Stimulated activated naive CD8-positive, alpha-beta T cell treated with anti-CD3 and anti-CD28 coated beads, Interleukin-15, amount 100 ng/mL, for 72 hours (primary cell): ENCODE measurements at regions not wholly inside any gene's neighbourhood (a gene's known extent, or its start where the extent isn't known, plus 50 kb on each side); places are given as distances from the start of the nearest gene placed in this dataset.

Source experiments
- ATAC-seq: fragments of 150-1000 bp; cut with Tn5 transposase; 2 replicates; pipeline ENCODE4 v1.10.0; 2021; ENCODE audit warnings: mild to moderate bottlenecking, moderate library complexity
- DNase-seq, 2 donors: peaks; one replicate each; pipeline ENCODE4 v3.0.0; 2021 to 2022
- H3K27ac Mint-ChIP-seq, 2 donors: one replicate each; pipeline ENCODE4 v1.8.0; 2022; ENCODE audit warnings: mild to moderate bottlenecking in 2 of 2, mixed read lengths in 2 of 2, moderate library complexity in 2 of 2
- H3K27me3 Mint-ChIP-seq: one replicate; pipeline ENCODE4 v1.8.0; 2022; ENCODE audit warnings: mixed read lengths
- H3K4me1 Mint-ChIP-seq: one replicate; pipeline ENCODE4 v1.8.0; 2022; ENCODE audit warnings: mild to moderate bottlenecking, mixed read lengths
- H3K4me3 Mint-ChIP-seq, 2 donors: one replicate each; pipeline ENCODE4 v1.8.0; 2022; ENCODE audit warnings: mild to moderate bottlenecking in 2 of 2, mixed read lengths in 2 of 2, moderate library complexity in 1 of 2
- H3K9me3 Mint-ChIP-seq, 2 donors: one replicate each; pipeline ENCODE4 v1.8.0; 2022; ENCODE audit warnings: mixed read lengths in 2 of 2

DNA sequence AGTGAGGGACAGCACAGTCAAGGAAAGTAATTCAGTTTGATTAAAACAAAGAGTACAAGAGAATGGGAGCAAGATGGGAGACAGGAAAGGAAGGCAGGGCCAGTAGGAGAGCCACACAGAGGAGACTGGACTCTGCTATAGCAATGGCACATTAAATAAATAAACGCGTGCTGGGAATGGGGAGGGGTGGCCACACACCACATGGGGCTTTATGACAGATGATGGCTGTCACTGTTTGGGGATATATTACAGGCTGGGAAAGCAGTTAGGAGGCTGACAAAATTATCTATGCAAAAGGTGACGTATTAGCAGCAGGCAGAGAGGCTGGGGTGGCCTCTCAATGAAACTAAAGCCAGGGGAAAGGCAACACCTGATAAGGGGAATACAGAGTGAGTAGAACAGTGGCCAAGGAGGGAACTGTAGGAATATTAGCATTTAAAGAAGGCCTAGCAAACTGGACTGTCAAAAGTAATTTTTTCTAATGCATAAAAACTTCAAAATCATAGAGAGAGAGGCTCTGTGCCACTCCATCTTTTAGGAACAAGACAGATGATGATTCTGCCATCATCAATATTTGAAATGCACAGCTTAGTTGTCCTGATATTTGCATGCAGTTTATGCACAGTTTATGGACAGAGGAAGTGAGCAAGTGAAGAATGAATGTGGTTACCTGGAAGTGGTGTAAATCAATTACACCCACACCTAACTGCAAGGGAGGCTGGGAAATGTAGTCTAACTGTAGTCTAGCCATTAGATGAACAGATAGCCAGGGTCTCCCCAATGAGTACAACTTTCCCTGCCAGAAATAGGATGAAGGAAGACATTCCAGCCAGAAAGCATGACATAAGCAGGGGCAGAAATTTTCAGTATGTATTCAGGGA, 346.5 kb downstream of the FOXO1 start:
- Mint-ChIP-seq H3K9me3 (peaks cover 7 to 21% of the 10 kb centered on the region in 2 donors), H3K4me1 (peaks cover 49% of the 10 kb centered on the region), H3K27me3 (no peaks in the 10 kb centered on the region), H3K27ac (no peak overlapping the region), H3K4me3 (no peak overlapping the region)
- ATAC-seq (peak; percentile 66), DNase-seq (no peak)

DNA sequence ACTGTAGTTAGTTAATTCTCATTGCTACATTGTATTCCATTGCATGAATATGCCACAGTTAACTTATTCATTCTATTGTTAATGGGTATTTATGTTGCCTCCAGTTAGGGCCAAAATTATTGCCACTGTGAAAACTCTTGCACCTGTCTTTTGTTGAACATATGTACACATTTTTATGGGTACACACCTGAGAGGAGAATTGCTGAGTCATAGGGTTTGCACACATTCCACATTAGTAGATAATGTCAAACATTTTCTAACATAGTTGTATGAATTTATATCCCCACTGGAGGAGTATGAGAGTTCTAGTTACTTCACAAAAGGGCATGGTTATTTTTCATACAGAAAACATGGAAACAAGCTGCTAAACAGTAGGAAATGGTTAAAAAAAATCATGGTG, 338.4 kb downstream of the FOXO1 start:
- peaks cover 10 to 19% of the 10 kb centered on the region in 2 donors for H3K9me3 Mint-ChIP-seq
- ATAC-seq (no peak), DNase-seq (no peak)
- H3K27me3 Mint-ChIP-seq: no peaks in the 10 kb centered on the region
- H3K27ac Mint-ChIP-seq: no peak overlapping the region
- H3K4me3 Mint-ChIP-seq: no peak overlapping the region
- H3K4me1 Mint-ChIP-seq: peaks cover 26% of the 10 kb centered on the region

- DNase-seq (no peak), ATAC-seq (no peak)
- H3K4me1 Mint-ChIP-seq: peaks cover 32% of the 10 kb centered on the region
- no peaks in the 10 kb centered on the region for H3K27me3 Mint-ChIP-seq
- H3K27ac Mint-ChIP-seq: no peak overlapping the region
- H3K4me3 Mint-ChIP-seq: no peak overlapping the region
- H3K9me3 Mint-ChIP-seq: peaks cover 6 to 7% of the 10 kb centered on the region in 2 donors
Measured at GRCh38 chr13:40329781-40330485, 336.5 kb downstream of the FOXO1 start.

GRCh38 chr13:40330950-40331349, 335.5 kb downstream of the FOXO1 start:
- no peak overlapping the region for H3K27ac Mint-ChIP-seq
- no peak for ATAC-seq
- H3K4me3 Mint-ChIP-seq: no peak overlapping the region
- no peaks in the 10 kb centered on the region for H3K9me3 Mint-ChIP-seq
- DNase-seq: no peak
- H3K4me1 Mint-ChIP-seq: peaks cover 24% of the 10 kb centered on the region
- H3K27me3 Mint-ChIP-seq: no peaks in the 10 kb centered on the region

GRCh38 chr13:40331802-40332201, 334.6 kb downstream of the FOXO1 start:
- Mint-ChIP-seq H3K4me1 (peaks cover 25% of the 10 kb centered on the region), H3K27ac (no peak overlapping the region), H3K4me3 (no peak overlapping the region), H3K27me3 (no peaks in the 10 kb centered on the region), H3K9me3 (no peaks in the 10 kb centered on the region)
- DNase-seq (no peak), ATAC-seq (no peak)

DNA sequence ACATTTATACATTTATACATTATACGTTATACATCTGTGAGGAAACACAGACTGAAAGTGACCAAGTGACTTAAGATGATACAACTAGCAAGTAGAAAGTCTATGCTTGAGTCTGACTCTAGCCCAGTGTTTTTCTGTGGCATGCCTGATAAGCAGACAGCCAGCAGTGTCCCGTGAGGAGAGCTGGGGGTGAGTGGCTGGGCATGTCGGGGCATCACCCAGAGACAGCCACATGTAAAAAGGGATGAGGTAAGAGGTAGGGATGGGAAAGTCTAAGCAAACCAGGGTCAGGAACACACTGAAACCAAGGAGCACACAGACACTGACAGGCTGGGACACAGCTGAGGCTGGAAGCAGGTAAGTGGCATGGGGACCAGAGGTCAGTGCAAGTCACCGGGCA, 333.2 kb downstream of the FOXO1 start:
- ATAC-seq (no peak), DNase-seq (no peak)
- Mint-ChIP-seq H3K9me3 (no peaks in the 10 kb centered on the region), H3K4me3 (no peak overlapping the region), H3K4me1 (peaks cover 33% of the 10 kb centered on the region), H3K27ac (no peak overlapping the region), H3K27me3 (no peaks in the 10 kb centered on the region)

DNA sequence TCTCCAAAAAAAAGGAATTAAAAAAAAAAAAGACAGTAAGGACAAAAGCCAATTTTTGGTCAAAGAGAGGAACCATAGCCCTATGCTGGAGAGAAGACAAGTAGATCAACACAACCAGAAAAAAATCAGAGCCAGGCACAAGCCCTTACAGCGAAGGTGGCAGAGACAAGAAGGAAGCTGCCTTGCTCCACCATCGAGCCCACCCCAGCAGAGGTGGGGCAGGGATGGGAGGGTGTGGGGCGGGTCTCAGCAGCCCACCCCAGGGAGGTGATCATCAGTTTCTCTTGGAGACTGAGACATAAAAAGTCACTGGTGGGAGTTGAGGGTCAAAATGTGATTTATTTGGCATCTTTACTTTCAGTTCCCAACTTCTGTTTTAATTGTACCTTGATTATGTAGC, 332.4 kb downstream of the FOXO1 start:
- no peak overlapping the region for H3K27ac Mint-ChIP-seq
- no peaks in the 10 kb centered on the region for H3K9me3 Mint-ChIP-seq
- no peaks in the 10 kb centered on the region for H3K27me3 Mint-ChIP-seq
- DNase-seq (no peak), ATAC-seq (no peak)
- peaks cover 33% of the 10 kb centered on the region for H3K4me1 Mint-ChIP-seq
- H3K4me3 Mint-ChIP-seq: no peak overlapping the region

GRCh38 chr13:40334616-40335015, 331.8 kb downstream of the FOXO1 start:
- H3K9me3 Mint-ChIP-seq: no peaks in the 10 kb centered on the region
- H3K4me1 Mint-ChIP-seq: peaks cover 33% of the 10 kb centered on the region
- no peak for DNase-seq
- ATAC-seq: no peak
- no peak overlapping the region for H3K4me3 Mint-ChIP-seq
- H3K27ac Mint-ChIP-seq: no peak overlapping the region
- no peaks in the 10 kb centered on the region for H3K27me3 Mint-ChIP-seq

GRCh38 chr13:40336228-40337221, 329.9 kb downstream of the FOXO1 start:
- Mint-ChIP-seq H3K9me3 (no peaks in the 10 kb centered on the region), H3K4me3 (no peak overlapping the region), H3K27me3 (no peaks in the 10 kb centered on the region), H3K4me1 (peaks cover 28% of the 10 kb centered on the region), H3K27ac (no peak overlapping the region)
- DNase-seq: no peak
- ATAC-seq: no peak

- DNase-seq (no peak), ATAC-seq (no peak)
- H3K27ac Mint-ChIP-seq: peak overlapping the region in 1 of 2 donors; percentile 59
- no peaks in the 10 kb centered on the region for H3K27me3 Mint-ChIP-seq
- peaks cover 23% of the 10 kb centered on the region for H3K4me1 Mint-ChIP-seq
- H3K4me3 Mint-ChIP-seq: no peak overlapping the region
- no peaks in the 10 kb centered on the region for H3K9me3 Mint-ChIP-seq
Measured at GRCh38 chr13:40337651-40338050, 328.8 kb downstream of the FOXO1 start.

DNA sequence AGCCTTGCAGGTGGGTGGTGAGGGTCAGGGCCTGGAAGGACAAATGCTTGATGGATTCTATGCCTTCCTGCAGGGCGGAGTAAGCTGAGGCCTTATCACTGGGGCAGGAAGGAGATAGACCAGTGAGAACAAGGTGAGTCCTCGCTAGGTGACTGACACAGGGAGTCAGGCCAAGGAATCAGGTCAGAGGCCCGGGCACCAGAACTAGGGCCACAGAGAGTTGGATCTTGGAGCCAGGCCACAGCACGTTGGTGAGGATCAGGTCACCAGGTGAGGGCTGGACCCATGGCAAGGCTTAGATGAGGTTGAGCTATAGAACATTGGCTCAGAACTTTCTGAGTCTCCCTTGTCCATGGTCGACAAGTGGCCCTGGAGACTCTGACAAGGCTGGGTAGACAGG, 328.2 kb downstream of the FOXO1 start:
- Mint-ChIP-seq H3K9me3 (no peaks in the 10 kb centered on the region), H3K4me1 (peaks cover 23% of the 10 kb centered on the region), H3K27me3 (no peaks in the 10 kb centered on the region), H3K4me3 (no peak overlapping the region), H3K27ac (no peak overlapping the region)
- DNase-seq (no peak), ATAC-seq (no peak)

GRCh38 chr13:40340368-40341095, 325.9 kb downstream of the FOXO1 start:
- H3K27me3 Mint-ChIP-seq: no peaks in the 10 kb centered on the region
- no peak overlapping the region for H3K27ac Mint-ChIP-seq
- H3K4me3 Mint-ChIP-seq: no peak overlapping the region
- no peak for ATAC-seq
- H3K4me1 Mint-ChIP-seq: peaks cover 17% of the 10 kb centered on the region
- H3K9me3 Mint-ChIP-seq: no peaks in the 10 kb centered on the region
- no peak for DNase-seq

DNA sequence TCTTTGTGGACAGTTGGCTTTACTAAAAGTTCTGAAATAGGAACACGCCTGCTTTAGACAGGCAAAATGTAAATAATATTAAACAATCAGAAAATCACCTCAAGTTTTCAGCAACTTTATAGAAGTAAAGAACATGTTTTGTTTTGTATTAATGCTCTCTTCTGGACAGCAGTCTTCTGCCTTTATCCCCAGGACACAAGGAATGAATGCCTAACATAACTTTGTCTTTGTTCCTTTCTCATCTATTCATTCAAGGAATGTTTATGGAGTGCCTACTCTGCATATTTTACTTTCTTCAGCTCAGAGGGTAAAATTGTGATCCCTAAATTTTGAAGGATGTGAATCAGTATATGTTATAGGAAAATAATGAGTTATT, 325.4 kb downstream of the FOXO1 start:
- Mint-ChIP-seq H3K9me3 (no peaks in the 10 kb centered on the region), H3K27me3 (no peaks in the 10 kb centered on the region), H3K27ac (no peak overlapping the region), H3K4me1 (peaks cover 16% of the 10 kb centered on the region), H3K4me3 (no peak overlapping the region)
- ATAC-seq (no peak), DNase-seq (no peak)

- no peak for ATAC-seq
- peaks cover 12% of the 10 kb centered on the region for H3K4me1 Mint-ChIP-seq
- no peak overlapping the region for H3K4me3 Mint-ChIP-seq
- H3K9me3 Mint-ChIP-seq: no peaks in the 10 kb centered on the region
- no peaks in the 10 kb centered on the region for H3K27me3 Mint-ChIP-seq
- H3K27ac Mint-ChIP-seq: no peak overlapping the region
- DNase-seq: no peak
Measured at GRCh38 chr13:40341501-40341900, 324.9 kb downstream of the FOXO1 start.

- Mint-ChIP-seq H3K27ac (no peak overlapping the region), H3K9me3 (no peaks in the 10 kb centered on the region), H3K27me3 (no peaks in the 10 kb centered on the region), H3K4me1 (peaks cover 4% of the 10 kb centered on the region), H3K4me3 (no peak overlapping the region)
- no peak for ATAC-seq
- no peak for DNase-seq
Measured at GRCh38 chr13:40342461-40342860, 324.0 kb downstream of the FOXO1 start.
